Stimulated activated CD4-positive, alpha-beta T cell treated with anti-CD3 and anti-CD28 coated beads, Interleukin-4, amount 100 ng/mL, for 48 hours (primary cell): ENCODE measurements at regions not wholly inside any gene's neighbourhood (a gene's known extent, or its start where the extent isn't known, plus 50 kb on each side); places are given as distances from the start of the nearest gene placed in this dataset.

Source experiments
- DNase-seq, 2 donors: peaks; one replicate each; pipeline ENCODE4 v3.0.0-alpha.2; 2020; ENCODE audit warnings: low read depth in 2 of 2

DNA sequence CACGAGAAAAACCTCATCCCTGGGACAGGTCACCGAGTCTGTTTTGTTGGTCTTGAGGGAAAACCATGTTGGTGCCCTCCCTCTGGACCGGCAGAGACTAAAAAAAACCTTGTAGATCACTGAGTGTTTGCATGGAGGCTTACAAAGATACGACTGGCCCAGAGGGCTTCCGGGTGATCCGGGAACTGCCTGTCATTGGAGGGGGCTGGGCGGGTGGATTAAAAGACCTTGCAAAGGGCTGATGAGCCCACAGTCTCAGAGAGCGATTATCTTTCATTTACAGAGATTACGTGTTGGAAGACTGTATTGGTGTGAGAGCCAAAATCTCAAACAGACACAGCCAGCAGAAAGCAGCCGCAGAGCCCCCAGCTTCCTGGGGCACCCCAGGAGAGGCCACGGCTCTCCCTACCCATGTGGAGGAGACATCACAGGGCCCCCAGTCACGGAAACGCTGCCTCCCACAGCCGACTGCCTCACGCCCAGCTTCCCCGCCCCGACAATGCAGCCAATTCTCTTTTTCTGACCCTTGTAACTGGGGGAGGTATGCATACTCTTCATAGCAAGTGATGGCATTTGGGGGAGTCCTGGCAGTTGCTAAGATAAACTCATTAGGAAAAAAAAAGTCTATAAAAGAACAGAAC is 426.4 kb downstream of the CTTN start:
- DNase-seq, result no peak

DNA sequence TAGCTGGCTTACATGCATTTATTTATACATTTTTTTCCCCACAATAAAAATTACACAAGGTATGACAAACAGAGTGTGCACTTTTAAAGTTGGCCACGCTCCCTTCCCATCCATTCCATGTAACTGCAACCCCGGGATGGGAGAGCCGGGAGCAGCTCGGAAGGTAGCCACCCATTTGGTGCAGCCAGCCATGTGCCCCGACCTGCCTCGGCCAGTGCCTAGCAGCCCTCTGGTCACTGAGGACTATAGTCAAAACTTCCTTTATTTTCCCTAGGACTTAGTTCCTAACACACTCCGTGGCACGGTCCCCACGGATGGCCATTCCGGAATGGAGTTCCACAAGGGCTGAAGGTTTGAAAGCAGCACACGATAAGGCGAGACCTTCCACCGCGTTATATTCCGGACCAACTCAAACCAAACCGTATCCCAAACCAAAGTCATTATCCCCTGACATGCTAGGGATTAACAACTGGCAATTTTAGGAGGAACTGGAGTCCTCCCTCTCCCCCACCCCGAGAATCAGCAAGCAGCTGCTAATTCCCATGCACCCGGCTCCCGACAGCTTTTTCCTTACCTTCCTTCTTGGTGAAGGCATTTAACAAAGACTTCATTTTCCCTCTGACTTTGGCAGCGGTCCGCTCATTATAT is 426.4 kb downstream of the SHANK2 start:
- no peak for DNase-seq

DNA sequence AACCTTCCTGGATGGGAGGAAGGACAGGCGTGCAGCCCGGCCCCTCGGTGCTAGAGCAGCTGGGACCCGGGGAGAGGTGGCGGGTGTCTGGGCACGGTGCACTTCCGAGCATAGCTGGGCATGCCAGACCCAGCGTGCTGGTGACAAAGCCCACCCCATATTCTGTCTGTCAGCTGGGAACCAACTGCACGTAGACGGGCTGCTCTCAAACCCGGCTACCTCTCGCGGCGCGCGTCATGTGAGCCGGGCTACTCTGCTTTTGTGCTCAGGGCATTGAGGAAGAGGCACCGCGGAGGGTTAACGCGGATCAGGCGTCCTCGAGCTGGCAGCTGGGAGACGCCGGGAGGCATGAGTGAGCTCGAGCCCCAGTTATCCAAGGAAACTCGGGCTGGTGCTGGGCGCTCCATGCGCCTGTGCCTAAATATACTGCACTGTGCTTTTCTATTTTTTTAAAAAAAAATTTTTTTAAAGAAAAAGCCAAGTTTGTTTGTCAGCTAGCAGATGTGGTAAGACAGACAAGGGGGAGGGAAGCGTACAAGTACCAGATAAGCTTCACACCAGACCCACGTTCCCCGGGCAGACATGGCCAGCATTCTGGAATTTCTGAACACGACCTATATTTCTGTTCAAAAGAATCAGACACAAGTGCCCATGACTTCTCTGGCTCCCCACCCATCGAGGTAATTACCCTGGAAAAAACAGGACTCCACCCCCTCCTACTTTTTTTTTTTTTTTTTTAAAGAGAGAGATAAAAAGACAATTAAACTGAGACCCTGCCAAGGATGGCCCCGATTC is 425.6 kb downstream of the SHANK2 start:
- no peak for DNase-seq

- no peak for DNase-seq
These were observed 423.7 kb downstream of the SHANK2 start for GRCh38 chr11:70828593-70829082.

DNA sequence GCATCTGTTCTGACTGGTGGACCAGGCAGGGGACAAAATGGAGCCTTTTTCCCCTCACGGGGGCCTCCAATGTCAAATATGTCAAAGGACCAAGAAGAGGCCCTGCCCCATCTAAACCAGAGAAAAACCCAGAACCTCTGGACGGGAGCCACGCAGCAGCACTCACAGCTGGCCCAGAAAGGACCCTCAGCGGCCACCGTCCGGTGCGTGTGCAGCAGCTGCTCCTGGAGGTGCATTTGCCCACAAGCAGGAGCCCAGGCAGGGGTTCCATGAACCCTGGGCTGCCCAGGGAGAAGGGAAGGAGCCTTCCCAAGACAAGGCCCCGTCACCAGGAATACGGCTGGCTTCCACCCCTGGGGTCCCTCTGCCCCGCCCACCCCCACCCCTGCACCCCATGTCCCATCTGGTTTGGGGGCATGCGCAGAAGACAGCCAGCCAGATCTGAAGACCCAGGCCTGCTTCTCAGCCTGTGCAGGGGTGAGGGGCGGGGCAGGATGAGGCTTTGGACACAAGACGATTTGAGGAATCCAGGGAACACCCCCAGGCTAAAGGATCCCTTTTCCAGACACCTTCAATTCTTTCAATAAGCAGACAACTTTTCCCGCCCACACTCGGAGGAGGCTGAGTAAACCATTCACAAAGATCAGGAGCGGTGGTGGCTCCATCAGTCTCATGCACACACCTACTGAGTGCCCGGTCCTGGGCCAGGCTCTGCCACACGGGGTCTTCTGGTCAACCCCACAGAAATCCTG is 423.1 kb downstream of the SHANK2 start:
- DNase-seq, result no peak

GRCh38 chr11:70829886-70830272 is 422.5 kb downstream of the SHANK2 start:
- no peak for DNase-seq

- DNase-seq, result no peak
These were observed 419.4 kb downstream of the SHANK2 start for GRCh38 chr11:70833011-70833410.

DNA sequence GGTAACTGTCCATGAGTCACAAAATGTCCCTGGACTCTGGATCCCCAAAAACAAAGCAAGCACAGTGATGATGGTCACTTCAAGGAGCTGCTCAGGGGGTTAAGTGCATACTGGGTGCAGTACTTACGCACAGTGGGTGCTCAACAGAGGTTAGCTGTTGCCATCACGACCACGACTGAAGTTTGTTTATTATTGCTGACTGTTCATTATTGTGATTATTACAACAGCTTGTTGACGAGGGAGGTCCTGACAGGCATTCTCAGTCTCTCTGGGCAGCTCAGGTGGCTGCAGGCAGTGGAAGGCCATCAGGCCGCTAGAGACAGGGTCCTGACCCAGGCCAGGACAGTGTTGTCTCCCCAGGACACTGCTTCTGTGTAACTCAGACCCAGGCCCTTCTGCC is 418.8 kb downstream of the SHANK2 start:
- DNase-seq, result no peak

DNA sequence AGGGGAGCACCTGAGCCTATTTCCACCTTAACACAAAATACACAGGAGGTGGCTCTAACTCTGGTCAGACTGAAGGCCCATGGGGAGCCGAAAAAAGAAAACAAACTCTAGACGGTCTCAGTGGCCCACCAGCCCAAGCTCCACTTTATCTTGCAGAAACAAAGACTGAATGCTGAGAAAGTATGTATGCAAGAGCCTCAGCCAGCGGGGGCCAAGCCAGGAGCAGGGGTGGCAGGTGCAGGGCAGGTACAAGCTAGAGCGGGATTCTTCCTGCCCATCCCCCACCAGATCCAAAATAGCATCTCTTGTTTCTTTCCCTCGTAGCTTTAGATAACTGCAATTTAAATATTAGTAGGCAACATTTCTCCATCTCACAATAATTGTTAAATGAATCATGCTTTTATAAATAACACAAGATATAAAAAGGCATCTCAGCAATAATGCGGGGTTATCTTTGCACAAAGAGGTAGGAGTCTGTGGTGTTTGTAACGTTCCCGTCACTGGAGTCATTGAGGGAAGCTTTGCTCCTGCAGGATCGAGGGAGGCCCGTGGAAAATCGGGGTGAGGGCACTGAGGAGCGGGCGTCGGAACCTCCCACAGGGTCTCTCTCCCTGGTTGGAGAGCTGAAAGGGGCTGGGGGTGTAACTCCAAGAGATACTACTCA is 418.0 kb downstream of the SHANK2 start:
- no peak for DNase-seq

GRCh38 chr11:70834984-70835560 is 417.3 kb downstream of the SHANK2 start:
- DNase-seq, result no peak

DNA sequence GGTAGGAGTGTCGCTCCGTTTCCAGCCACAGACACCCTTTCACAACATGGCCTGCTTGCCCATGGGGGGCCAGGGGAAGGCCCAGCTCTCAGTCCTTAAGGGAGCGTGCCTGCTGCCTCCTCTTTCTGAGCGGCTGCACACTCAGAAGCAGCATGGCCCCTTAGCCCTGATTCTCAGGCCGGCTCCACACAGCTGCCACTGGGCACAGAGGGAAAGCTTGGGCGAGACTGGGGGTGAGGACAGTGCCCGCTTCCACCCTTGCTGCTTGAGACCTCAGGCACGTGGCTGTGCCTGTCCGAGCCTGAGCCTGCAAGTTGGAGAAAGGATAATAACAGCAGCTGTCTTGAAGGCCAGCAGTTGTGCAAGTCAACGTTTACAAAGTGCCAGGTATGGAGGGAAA is 416.3 kb downstream of the SHANK2 start:
- no peak for DNase-seq

DNA sequence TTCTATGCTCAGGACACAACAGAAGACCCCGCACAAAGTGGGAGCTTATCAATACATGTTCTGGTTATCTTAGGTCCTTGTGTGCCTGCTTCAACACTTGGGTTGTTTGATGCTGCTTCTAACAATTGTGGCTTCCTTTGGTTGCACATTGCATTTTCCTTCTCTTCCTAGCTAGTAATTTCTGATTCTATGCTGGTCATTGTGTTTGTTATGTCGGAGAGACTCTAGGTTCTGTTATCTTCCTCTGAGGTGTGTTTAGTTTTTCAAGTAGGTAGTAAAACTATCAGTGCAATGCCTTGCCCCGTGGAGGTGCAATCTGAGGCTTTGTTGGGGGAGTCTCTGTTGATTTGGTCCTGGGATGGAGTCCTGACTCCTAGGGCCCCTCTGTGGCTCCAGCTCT is 414.2 kb downstream of the SHANK2 start:
- DNase-seq, result no peak

DNA sequence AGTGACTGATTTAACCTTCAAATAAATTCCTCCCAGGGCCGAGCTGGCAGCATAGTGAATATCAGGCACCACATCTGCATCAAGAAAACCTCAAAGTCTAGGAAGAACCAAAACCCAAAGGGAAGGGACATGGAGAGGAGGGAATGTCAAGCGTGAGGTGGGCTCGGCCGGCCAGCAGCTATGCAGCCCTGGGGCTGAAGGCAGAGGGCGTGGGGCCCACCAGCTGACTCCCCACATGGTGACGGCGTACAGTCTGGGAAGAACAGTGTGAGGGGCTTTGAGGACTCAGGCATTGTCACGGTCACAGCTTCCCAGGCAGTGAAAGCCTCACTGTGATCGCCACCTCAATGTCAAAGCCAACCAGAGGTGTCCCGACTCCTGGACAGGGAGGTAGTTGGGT is 412.5 kb downstream of the SHANK2 start:
- no peak for DNase-seq

- DNase-seq, result no peak
These were observed 411.1 kb downstream of the SHANK2 start for GRCh38 chr11:70841264-70841663.

DNA sequence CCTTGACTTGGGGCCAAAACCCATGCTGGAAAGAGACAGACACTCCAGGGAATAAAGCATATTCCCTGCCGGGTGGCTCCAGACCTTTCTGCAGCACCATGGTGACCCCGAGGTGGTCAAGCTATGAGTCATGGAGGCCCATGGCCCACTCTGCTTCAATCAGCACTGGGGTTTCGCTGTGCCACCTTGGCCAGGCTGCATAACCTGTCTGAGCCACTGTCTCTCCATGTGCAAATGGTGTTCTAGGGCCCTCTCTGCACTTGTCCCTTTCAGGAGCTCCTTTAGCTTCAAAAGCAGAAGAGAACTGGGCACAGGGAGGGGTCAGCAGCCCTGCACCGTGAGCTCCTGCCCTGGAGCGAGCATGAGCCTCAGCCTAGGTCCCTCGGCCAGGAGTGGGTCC is 410.1 kb downstream of the SHANK2 start:
- no peak for DNase-seq

GRCh38 chr11:70842701-70843100 is 409.7 kb downstream of the SHANK2 start:
- no peak for DNase-seq

DNA sequence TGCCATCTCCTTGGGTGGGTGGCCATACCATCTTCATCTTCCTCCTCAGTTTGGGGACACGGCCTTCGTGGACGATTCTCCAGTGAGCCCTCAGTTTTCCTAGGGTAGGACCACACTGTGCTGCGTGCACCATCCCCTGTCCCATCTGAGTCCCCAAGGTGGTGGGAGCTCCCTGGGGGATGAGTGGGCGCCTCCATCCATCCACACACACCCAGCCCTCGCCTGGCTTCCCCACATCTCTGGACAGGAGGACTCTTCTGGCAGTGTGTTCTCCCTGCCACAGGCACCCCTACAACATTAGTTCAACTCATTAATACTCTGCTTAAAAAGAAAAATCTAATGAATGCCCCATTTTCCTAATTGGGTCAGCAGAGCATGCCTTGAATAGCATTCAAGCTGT is 408.5 kb downstream of the SHANK2 start:
- no peak for DNase-seq

DNA sequence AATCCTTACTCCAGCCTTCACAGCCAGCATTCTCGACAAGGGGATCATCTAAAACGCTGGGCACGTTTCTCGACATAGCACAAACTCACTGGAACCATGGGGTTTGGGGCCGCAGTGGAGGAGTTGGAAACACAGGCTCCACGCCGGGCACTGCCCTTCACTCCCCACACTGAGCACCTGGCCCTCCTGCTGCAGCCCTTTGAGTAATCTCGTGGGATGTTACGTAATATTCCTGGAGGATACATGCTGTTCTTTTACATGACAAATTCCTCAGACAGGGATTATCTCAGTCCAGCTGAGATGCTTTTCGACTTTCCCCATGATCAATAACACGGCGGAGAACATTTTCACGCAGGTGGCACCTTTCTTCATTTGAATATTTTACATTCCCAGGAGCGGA is 408.0 kb downstream of the SHANK2 start:
- no peak for DNase-seq

DNA sequence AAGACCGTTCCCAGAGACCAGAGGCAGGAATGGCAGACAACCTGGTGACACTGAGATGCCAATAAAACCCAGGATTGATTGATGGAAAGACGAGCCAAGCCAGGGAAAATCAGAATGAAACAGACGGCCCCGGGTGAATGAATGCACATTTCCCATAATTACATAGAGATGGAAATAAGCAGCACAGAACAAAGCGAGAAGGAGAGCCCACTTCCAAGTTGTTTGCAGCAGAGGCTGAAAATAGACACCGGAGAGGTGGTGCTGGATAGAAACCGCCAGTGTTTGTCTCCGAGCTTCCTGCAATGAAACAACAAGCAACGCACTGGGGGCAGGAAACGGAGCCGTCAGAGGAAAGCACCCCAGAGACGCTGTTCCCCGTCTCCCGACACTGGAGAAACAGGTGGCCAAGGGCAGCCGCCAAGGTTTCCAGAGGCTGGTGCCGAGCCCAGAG is 406.8 kb downstream of the SHANK2 start:
- no peak for DNase-seq

GRCh38 chr11:70846781-70847655 is 405.4 kb downstream of the SHANK2 start:
- DNase-seq, result no peak
